ENCODE measurements at regions not wholly inside any gene's neighbourhood (a gene's known extent, or its start where the extent isn't known, plus 50 kb on each side); places are given as distances from the start of the nearest gene placed in this dataset.

DNA sequence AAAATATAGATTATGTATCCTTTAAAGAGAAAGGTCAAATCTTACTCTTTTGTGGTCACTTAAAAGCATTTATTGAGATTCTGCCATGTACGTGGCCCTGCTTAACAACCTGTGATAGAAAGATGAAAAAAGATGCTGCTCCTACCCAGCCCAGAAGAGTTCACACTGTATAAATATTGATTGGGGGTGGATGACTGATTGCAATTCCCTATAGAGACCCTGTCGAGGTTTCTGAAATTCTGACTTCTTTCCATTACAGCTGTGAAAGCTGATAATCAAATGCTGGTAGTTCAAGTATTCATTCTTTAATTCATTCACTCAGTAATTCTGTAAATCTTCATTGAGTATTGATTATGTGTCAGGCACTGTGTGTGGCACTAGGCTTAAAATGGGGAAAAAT lies 114.1 kb upstream of the CHL1 start:
- no peak for DNase-seq

DNA sequence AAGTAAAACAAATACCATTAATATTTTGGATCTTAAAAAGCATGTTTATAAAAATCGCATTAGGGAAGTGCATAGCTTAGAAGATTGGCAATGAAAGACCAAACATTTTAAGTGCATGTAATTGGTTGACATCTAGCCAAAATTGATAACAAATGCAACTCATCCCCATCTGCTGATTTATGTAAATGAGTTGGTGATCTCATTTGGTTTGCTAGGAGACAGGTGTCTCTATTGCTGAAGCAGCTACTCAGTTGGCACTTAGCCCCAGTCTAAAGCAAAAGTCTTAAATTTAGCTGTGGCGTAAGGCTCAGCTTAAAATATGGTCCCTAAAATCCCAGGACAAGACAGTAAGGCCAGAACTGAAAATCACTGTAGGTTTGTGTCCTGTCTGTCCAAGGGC lies 113.5 kb upstream of the CHL1 start:
- no peak for DNase-seq

- no peak for DNase-seq
Measured at GRCh38 chr3:85180-85579, 111.4 kb upstream of the CHL1 start.

DNA sequence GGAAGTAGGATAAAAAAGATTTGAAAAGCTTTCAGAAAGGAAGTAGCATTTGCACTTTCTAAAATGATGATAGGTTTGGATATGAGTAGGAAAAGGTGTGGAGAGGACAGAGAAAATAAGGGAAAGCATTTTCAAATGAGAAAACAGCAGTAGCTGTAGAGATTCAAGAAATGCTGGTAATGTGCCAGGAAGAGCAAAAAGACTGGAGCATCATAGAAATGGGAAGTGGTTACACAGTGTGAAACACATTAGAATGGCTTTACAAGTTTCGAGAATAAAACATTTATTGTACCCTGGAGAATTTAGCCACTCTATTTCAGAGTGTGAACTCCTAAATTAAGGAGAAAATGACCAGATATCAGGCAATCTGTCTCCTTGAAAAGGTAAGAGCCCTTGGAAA lies 108.3 kb upstream of the CHL1 start:
- no peak for DNase-seq

- no peak for DNase-seq
Measured at GRCh38 chr3:93746-94145, 102.8 kb upstream of the CHL1 start.

GRCh38 chr3:96259-96658 lies 100.3 kb upstream of the CHL1 start:
- no peak for DNase-seq

DNA sequence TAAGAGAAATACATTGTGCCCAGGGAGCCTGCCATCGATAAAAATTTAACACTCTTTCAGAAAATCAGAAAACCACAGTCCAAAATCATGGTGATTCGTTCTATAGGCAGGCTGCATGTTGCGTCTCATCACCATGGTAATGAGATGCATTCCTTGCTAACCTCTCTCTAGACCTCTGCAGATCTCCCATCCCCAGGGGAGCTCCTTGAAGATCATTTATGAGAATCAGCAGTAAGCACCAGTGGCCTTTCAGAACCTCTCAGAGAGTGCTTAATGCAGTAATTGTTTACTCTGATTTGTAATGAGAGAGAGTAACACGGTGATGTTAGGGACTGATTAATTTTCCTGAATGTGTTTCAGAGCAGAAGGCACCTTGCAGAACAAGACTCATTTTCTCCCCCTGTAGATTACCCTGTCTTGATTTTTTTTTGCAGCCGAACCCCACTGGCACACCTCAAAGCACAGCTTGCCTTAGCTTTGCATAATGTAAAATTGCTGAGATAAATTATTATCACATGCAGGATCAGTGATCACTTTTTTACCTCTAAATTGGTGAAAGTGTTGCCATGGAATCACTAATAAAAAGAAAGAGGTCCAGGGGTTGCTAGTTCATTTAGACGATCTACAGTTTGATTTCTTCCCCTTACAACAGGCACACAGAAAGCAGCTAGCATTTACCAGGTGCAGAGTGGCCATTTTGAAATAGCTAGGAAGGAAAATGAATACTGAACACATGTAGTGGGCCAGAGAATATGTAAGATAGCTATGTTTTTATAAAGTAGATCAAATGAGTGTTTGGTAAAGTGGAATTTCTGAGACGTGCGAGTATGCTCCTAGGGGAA lies 98.9 kb upstream of the CHL1 start:
- DNase-seq, result peak; percentile 43

- no peak for DNase-seq
Measured at GRCh38 chr3:98259-98654, 98.3 kb upstream of the CHL1 start.

GRCh38 chr3:99506-99905 lies 97.1 kb upstream of the CHL1 start:
- DNase-seq, result peak; percentile 45

GRCh38 chr3:102484-102883 lies 94.1 kb upstream of the CHL1 start:
- no peak for DNase-seq

DNA sequence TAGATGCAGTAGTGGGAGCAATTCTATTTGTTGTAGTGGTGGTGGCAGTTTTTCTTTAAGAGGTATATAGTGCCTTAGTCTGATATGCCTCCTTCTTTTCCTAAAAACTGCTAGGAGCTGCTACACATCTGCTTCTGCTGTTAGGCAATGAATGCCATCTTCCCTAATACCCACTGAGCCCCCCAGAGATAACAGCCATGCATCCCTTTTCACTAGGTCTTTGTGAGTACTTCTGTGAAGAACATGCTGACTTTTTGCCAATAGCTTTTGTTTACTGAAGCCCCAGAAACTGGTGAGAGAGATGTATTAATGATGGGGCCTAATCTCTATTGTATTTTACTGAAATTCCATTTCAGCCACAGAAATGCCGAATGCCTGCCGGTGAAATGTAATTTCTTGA lies 92.6 kb upstream of the CHL1 start:
- no peak for DNase-seq

DNA sequence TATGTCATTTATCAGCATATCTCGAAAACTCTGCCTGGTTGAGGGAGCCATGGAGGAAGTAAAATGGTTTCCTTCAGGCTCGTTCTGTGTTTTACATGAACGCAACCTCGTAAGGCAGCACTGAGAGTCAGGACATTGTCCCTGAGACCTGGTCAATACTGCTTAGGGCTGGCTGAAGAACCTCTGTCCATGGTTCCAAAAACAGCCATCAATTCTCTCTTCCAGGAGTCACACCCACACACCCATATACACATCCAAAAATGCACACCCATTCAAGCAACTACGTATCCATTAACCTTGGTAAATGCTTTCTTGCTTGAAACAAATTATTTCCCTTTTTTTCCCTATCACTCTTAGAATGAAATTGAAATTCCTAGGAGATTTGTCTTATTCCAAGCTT lies 91.0 kb upstream of the CHL1 start:
- no peak for DNase-seq

- no peak for DNase-seq
Measured at GRCh38 chr3:106619-107018, 89.9 kb upstream of the CHL1 start.

- DNase-seq, result no peak
Measured at GRCh38 chr3:111143-112069, 85.2 kb upstream of the CHL1 start.

DNA sequence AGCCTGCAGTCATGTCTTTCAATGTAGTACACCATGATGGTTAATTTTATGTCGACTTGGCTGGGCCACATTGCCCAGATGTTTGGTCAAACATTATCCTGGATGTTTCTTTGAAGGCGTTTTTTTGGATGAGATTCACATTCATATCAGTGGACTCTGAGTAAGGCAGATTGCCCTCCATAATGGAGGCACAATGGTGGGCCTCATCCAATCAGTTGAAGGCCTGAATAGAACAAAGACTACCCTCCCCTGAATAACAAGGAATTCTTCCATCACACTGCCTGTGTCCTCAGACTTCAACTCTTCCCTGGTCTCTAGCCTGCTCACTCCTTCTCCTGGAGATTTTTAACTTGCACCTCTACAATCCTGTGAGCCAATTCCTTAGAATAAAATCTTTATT lies 83.8 kb upstream of the CHL1 start:
- DNase-seq, result no peak

GRCh38 chr3:118666-119065 lies 77.9 kb upstream of the CHL1 start:
- no peak for DNase-seq

DNA sequence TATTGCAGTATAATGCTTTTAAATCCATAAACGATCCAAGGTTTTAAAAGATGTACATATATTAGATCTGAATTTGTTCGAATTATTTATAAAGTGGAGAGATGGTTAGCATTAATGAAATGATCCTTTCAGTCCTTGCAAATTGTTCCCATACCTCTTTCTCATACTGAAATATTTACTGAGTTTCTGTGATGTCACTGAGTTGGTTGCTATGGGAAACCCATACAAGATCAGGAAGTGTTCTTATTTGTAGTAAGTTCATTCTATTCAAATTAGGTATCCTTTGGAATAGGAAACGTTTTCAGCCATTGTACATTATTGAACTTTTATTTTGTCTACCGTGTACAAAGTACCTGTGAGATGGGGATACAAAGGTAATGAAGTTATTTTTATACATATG lies 73.2 kb upstream of the CHL1 start:
- no peak for DNase-seq

DNA sequence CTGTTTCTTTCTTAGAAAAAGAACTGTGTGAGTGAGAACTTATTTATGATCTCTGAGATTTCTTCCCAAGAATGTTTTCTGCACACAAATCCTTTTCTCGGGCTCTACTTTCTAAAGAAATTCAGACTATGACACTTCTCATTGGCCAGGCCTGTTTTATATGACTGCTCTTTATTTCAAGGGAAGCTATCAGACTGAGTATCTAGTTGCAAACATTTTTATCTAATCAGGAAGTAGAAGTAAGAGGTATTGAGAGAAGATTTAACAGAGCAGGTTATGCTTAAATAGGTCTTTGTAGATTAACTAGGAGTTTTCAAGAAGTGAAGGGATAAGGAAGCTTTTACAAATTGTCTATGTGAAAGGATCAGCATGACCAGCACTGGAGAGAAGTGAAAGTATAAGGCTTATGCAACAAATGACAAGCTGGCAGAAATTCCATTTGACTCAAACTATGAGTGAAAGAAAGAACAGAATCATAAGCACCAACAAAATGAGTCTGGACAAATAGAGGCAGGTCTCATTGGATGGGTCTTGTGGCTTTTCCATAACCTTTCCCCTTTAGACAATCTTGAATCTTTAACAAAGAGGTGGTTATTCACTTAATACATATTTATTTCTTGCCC lies 71.9 kb upstream of the CHL1 start:
- DNase-seq, result no peak

DNA sequence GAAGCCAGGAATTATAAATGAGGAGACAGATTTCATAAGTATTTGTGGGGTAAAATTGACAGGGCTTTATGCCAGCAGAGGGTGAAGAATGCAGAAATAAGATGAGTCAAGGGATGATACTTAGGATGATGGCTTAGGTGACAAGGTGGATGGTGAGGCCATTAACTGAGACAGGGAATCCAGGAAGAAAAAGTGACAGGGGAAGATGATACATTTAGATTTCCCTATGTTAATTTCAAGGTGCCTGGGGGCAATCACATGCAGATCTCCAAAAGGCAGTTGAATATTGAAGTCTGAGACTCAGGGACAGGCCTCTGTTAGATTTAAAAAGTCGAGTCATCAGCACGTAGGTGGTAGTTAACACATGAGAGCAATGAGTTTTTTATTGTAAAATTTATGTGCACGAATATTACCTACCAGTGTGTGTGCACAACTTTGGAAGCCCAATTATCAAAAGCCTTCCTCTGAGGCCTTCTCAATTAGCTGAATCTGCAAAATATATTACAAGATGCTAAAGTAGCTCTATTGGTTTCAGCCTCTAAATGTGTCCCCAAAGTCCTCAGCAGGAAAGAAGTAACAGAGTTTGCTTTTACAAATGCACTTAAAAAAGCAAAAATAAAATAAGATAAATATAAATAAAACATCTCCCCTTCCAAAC lies 67.9 kb upstream of the CHL1 start:
- DNase-seq, result no peak

- peak; percentile 30 for DNase-seq
Measured at GRCh38 chr3:131151-131888, 65.2 kb upstream of the CHL1 start.

DNA sequence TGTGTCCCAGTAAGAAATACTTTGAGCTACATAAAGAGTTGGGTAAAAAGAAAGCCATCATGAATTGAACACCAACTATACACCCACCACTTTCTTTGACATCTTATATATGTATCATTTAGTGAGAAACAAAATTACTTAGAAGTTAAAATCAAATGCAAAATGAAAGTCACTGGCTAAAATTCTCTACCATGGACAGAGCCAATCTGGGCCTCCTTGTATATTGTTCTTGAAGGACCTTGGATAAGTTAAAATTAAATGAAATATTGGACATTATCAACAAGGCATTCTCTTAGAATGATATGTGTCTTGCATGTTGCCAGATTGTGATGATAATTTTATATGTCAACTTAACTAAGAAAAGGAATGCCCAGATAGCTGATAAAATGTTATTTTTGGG lies 64.2 kb upstream of the CHL1 start:
- DNase-seq, result no peak

DNA sequence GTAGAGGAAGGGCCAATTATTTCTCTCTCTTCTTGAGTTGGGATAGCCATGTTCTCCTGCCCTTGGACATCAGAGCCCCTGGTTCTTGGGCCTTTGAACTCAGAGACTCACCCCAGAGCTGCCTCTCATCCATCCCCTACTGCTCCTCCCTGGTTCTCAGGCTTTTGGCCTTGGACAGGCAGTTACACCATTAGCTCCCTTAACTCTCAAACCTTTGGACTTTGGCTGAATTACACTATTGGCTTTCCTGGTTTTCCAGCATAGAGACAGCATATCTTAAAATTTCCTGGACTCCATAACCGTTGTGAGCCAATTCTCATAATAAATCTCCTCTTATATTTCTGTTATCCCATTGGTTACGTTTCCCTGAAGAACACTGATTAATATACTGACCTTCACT lies 63.7 kb upstream of the CHL1 start:
- no peak for DNase-seq

Measured in NCI-H1092 treated with DMSO at 0.1 percent for 48 hours (cell line).